GM18519 (cell line): ENCODE measurements at regions not wholly inside any gene's neighbourhood (a gene's known extent, or its start where the extent isn't known, plus 50 kb on each side); places are given as distances from the start of the nearest gene placed in this dataset.
"Not testable (repeated sequence)": the region's sequence is repeated elsewhere in the genome, so short reads cannot be mapped to it uniquely, and the experiment has no call there.

Experiments used
- ATAC-seq: cut with Tn5 transposase; IDR thresholded peaks from one replicate; pipeline ENCODE4 v1.9.1; 2021; ENCODE audit warnings: mild to moderate bottlenecking, moderate library complexity; ENCODE audit not compliant: unreplicated experiment, low FRiP score

- not testable (repeated sequence) for ATAC-seq
Measured at GRCh38 chr15:81875717-81876116, 170.1 kb downstream of the MEX3B start.

GRCh38 chr15:81870746-81871106 lies 175.1 kb downstream of the MEX3B start:
- not testable (repeated sequence) for ATAC-seq

DNA sequence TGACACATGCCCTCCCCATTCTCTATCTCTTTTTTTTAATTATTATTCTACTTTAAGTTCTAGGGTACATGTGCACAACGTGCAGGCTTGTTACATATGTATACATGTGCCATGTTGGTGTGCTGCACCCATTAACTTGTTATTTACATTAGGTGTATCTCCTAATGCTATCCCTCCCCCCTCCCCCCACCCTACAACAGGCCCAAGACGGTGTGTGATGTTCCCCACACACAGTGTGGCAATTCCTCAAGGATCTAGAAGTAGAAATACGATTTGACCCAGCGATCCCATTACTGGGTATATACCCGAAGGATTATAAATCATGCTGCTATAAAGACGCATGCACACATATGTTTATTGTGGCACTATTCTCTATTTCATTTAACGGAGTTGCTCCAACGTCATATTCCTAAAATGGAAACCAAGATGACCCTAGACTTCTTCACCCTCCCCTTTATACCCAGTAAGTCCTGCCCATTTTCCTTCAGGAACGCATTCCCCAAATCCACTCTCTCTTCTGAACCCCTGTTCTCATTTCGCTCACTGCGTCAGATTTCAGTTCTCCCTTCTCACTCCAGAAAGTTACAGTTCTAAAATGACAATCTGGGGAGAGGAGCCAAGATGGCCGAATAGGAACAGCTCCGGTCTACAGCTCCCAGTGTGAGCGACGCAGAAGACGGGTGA lies 175.6 kb downstream of the MEX3B start:
- not testable (repeated sequence) for ATAC-seq

- ATAC-seq = no peak
Measured at GRCh38 chr15:81869161-81869954, 176.5 kb downstream of the MEX3B start.

GRCh38 chr15:81865850-81866537 lies 179.8 kb downstream of the MEX3B start:
- ATAC-seq = peak; percentile 98

DNA sequence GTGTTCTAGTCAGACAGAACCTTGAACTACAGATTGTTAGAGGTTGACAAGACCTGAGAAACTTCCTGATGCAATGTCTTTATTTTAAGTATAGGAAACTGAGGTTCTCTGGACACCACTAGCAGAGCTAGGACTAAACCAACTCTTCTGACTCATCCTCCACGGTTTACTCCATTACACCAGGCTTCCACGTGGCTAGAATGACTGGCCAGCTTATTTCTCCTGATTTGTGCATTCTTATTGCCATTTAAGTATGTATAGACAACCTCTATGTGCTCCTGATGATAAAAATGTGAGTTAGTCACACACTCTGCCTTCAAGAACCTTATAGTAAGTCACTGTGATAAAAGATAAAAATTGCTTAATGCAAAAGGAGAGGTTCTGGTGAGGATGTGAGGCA lies 182.7 kb downstream of the MEX3B start:
- no peak for ATAC-seq

DNA sequence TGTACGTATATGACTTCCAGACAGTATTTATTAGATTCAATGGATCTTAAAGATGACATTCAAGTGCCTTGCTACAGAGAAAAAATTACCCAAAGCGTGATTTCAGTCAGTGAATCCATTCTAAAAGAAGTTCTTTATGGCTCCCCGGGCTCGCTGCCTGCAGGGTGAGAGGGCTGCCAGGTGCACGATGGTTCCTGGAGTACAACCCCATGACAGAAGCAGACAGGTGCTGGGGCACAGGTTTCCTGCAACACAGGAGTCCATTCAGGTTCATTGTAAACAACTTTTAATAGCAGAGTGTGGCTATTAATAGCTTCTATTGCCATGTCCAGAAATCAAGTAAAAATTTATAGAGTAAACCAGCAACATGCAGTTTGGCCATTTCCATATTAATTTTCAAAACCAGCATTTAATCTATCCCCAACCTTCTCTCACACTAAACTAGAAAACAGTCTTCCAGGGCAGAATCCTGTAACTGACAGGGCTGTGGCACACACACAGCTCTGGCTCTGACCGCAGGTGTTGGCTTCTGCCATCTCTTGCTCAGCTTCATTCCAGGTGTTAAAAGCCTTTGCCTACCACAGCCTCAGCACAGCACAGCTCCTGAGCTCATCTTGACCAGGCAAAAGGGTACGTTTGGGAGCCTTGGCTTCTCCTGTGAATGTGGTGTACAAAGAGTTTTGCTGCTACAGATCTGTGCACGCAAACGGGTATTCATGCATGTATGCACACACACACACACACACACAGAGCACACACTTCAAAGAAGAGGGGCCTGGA lies 185.9 kb downstream of the MEX3B start:
- ATAC-seq = no peak

DNA sequence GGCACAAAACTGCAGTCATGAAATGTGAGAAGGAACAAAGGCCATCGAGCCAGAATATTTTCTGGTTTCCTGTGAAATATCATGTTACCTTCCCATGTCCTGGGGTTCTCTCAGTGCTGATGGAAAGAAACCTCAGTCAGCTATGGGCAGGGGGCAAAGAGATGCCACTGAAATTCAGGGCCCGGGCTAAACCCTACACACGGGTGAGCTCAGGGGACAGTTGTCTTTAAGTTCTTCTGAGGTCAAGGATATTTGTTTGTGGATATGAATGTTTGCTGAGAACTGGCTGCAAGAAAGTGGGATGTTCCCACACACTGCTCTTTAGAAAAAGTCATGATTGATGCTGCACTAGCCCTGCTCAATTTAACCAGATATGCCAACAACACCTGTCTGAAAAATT lies 187.2 kb downstream of the MEX3B start:
- ATAC-seq = no peak

GRCh38 chr15:81858136-81858535 lies 187.7 kb downstream of the MEX3B start:
- ATAC-seq = no peak

- ATAC-seq = no peak
Measured at GRCh38 chr15:81856634-81857026, 189.2 kb downstream of the MEX3B start.

DNA sequence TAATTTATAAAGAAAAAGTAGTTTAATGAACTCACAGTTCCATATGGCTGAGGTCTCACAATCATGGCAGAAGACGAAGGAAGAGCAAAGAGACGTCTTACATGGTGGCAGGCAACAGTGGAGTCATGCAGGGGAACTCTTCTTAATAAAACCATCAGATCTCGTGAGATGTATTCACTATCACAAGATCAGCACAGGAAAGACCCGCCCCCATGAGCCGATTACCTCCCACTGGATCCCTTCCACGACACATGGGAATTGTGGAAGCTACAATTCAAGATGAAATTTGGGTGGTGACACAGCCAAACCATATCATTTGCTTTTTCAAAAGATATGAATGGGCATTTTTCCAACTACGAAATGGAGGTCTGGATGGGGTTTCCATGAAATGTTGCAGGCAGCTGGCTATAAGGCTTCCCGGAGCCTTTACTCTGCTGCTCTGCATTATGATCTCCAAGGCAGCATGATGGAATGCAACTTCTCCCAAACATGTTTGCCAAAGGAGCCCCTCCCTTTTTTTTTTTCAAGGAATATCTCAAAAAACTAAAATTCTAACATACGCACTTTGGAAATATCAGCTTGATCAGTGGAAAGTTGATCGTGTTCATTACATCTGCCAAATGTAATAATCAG lies 189.7 kb downstream of the MEX3B start:
- no peak for ATAC-seq

DNA sequence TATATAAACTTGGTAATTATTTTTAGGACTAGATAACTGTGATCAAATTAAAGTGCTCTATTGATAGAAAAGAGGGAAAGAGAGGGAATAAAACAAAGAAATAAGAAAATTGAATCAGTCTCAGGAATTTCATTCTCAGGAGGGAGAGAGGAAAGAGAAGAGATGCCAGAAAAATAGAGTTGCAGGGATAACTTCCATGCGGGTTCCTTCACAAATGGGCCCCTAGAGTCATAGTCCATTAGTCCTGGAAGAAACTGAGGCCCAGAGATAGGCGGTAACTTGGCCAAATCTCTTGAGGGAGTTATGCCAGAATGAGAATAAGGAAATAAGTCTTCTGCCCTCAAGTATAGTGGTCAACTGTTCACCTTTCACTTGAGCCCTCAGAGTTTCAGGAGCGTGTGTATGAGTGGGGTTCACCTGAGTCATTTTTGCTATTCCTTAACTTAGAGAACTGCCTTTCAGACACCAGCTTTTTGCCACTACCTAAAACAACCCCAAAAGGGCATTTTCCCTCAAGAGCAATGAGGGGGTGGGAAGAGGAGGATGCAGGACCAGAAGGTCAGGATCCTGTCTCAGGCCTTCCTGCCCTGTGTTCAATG lies 192.6 kb downstream of the MEX3B start:
- ATAC-seq = no peak

GRCh38 chr15:81852411-81853149 lies 193.2 kb downstream of the MEX3B start:
- no peak for ATAC-seq

- no peak for ATAC-seq
Measured at GRCh38 chr15:81851757-81852156, 194.1 kb downstream of the MEX3B start.

DNA sequence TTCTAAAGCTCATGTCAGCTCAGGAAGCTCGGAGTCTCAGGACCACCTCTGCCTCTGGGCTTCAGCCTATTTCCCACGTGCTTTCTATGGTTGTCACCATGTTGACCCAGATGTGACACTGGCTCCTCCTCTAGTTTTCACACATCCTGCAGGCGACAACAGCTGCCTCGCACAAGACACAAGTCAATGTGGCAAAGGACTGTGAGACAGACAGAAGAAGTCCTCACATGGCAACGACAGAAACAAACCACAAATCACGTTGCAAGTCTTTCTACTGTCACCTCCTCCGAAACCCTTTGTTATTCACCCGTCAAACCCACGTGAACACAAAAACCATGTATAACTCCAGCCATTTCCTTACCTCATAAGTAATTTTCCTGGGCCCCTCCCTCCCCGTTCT lies 194.5 kb downstream of the MEX3B start:
- no peak for ATAC-seq

DNA sequence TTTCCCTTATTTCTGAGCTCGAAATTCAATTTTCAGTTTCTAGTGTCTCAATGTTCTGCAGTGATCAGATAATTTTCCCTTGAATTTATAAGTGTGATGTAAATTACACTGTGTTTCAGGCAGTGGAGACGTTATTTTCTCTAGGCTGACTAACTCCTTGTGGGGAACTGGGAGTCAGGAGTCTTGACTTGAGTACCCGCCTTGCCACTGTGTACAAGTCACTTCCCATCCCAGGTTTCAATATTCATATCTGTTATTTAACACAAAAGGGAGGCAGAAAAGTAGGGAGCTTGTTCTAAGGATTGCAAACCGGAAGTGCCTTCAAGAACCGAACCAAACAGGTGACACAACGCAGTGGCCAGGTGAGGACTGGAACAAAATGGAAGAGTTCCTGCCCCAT lies 196.5 kb downstream of the MEX3B start:
- ATAC-seq = no peak

DNA sequence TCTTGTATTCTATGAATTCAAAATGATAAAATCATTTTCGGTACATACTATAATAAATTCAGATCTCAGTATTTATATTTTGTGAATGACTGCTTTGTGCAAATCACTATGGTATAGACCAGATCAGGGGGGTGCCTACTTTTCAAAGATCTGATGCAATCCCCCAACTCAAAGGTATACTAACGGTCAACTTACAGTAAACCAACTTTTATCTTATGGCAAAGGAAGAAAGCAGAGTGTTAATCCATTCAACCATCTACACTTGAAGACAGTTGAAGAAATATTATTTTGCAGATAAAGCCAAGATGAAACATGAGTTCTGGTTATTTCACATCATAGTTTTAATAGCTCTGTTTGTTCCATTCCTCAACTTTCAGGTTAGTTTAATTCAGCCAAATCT lies 197.1 kb downstream of the MEX3B start:
- no peak for ATAC-seq

- ATAC-seq = no peak
Measured at GRCh38 chr15:81843757-81844407, 201.9 kb downstream of the MEX3B start.

DNA sequence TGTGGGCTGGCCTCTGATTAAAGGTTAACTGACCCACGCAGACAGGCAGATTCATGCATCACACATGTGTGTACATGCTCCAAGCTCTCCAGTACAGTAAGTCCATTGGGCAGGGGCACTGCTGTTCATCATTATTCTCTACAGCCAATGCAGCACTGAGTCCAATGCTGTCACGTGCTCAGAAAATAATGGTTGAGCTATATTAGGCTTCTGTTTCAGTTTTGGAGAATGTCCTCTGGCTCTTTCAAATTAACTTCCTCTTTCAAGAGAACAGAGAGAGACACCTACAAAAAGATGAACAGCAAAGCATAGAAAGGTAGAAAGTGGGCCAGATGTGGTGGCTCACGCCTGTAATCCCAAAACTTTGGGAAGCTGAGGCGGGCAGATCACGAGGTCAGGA lies 202.6 kb downstream of the MEX3B start:
- peak; percentile 84 for ATAC-seq
